Right lobe of liver (tissue), 4 donors: ENCODE measurements at regions not wholly inside any gene's neighbourhood (a gene's known extent, or its start where the extent isn't known, plus 50 kb on each side); places are given as distances from the start of the nearest gene placed in this dataset.

ENCODE experiments used
- CTCF ChIP-seq, 4 donors: fragments of 200-600 bp in 3 of 4; fragments of 450-650 bp in 1 of 4; IDR thresholded peaks; one replicate each; pipeline versions ENCODE4 v1.5.1 to v1.8.0; 2016 to 2022; ENCODE audit warnings: antibody characterized with exemption in 4 of 4, mild to moderate bottlenecking in 2 of 4
- POLR2A ChIP-seq: fragments of 450-650 bp; IDR thresholded peaks from one replicate; pipeline ENCODE4 v1.6.1; 2017; ENCODE audit warnings: antibody characterized with exemption, mild to moderate bottlenecking
- donor health status: DM: no; HTN: no; CAD: no.
- donor health status: DM: no; HTN: no; CAD: no.
- donor health status: DM: no; HTN: yes; CAD: no.

- TF ChIP-seq CTCF (IDR thresholded peaks at IDR 0.05), result no peak
- TF ChIP-seq POLR2A, result no peak
These were observed 600.5 kb downstream of the PYDC2 start for GRCh38 chr3:192061426-192061825.
